HCT116 (cell line): ENCODE measurements at regions not wholly inside any gene's neighbourhood (a gene's known extent, or its start where the extent isn't known, plus 50 kb on each side); places are given as distances from the start of the nearest gene placed in this dataset.

Experiments
- ATAC-seq: fragments of 200-7000 bp; cut with Tn5 transposase; 2 replicates; pipeline ENCODE4 v1.9.1; 2020; ENCODE audit warnings: mild to moderate bottlenecking, moderate library complexity
- BruUV-seq: library from RNA; stranded (reverse); fragments of 400-500 nt; replicated peaks from 2 replicates; lab custom pipeline; 2021; lab: Mats Ljungman, UMichigan
- CTCF ChIA-PET: fragments of 300-600 bp; sonication (Branson Sonifier 250); formaldehyde crosslinking; loops from one replicate; lab custom pipeline; 2021; ENCODE audit warnings: antibody characterized with exemption; lab: Charles Lee
- POLR2A ChIA-PET: fragments of 300-600, 350-600 bp; sonication (Branson Sonifier 250); formaldehyde crosslinking; loops from one replicate; lab custom pipeline; 2021; ENCODE audit warnings: antibody characterized with exemption; lab: Charles Lee
- RAD21 ChIA-PET, 2 experiments: fragments of 300-600 bp; sonication (Branson Sonifier 250); formaldehyde crosslinking; loops; one replicate each; lab custom pipeline; 2023; ENCODE audit warnings: low total read pairs in 2 of 2; ENCODE audit not compliant: uncharacterized antibody in 2 of 2, unreplicated experiment in 2 of 2, low non-redundant PET in 1 of 2; lab: Charles Lee
- DNase-seq: peaks from one replicate; pipeline ENCODE4 v3.0.0-alpha.2; 2010; ENCODE audit warnings: low read depth, low spot score
- H2AFZ ChIP-seq: fragments of 200-600 bp; shearing (Covaris generic), sonication (generic); 2 replicates; pipeline ENCODE4 v1.6.1; 2017; ENCODE audit warnings: low read depth, mixed run types, mixed read lengths, antibody characterized with exemption, low read length; ENCODE audit not compliant: poor library complexity, severe bottlenecking
- H3K27ac ChIP-seq: 2 replicates; pipeline ENCODE4 v1.5.1; 2012; ENCODE audit warnings: low read depth, low read length
- H3K27me3 ChIP-seq: fragments of 200-600 bp; sonication (generic); 2 replicates; pipeline ENCODE4 v1.6.1; 2016; ENCODE audit warnings: mixed run types, low read length, mixed read lengths; ENCODE audit not compliant: insufficient read depth
- H3K36me3 ChIP-seq, 2 experiments: fragments of 200-500 bp in 1 of 2; fragments of 200-600 bp in 1 of 2; sonication (Bioruptor generic) in 1 of 2; sonication (generic) in 1 of 2; 2 replicates each; pipeline versions ENCODE4 v1.5.1 to v1.6.1; 2014 to 2016; ENCODE audit warnings: low read length in 2 of 2, inconsistent platforms in 1 of 2, mixed read lengths in 1 of 2, mixed run types in 1 of 2; ENCODE audit not compliant: insufficient read depth in 2 of 2, control insufficient read depth in 1 of 2
- H3K4me1 ChIP-seq, 2 experiments: fragments of 200-600 bp in 1 of 2; sonication (generic) in 1 of 2; 2 replicates each; pipeline versions ENCODE4 v1.5.1 to v1.6.1; 2012 to 2017; ENCODE audit warnings: low read length in 2 of 2, inconsistent platforms in 1 of 2, mild to moderate bottlenecking in 1 of 2, mixed read lengths in 1 of 2, mixed run types in 1 of 2, moderate library complexity in 1 of 2; ENCODE audit not compliant: insufficient read depth in 2 of 2, control insufficient read depth in 1 of 2
- H3K4me2 ChIP-seq: fragments of 200-600 bp; sonication (generic); 2 replicates; pipeline ENCODE4 v1.6.1; 2017; ENCODE audit warnings: mixed run types, low read length, mixed read lengths
- H3K4me3 ChIP-seq, 2 experiments: fragments of 200-600 bp in 1 of 2; sonication (generic) in 1 of 2; replicated peaks in 1 of 2; 2 replicates each; pipeline ENCODE4 v1.5.1; 2011 to 2016; ENCODE audit warnings: low read length in 2 of 2, control low read depth in 1 of 2, low read depth in 1 of 2, mild to moderate bottlenecking in 1 of 2, mixed read lengths in 1 of 2, mixed run types in 1 of 2
- H3K79me2 ChIP-seq: fragments of 200-600 bp; sonication (generic); 2 replicates; pipeline ENCODE4 v1.6.1; 2017; ENCODE audit warnings: mild to moderate bottlenecking, mixed run types, low read length, moderate library complexity, mixed read lengths; ENCODE audit not compliant: insufficient read depth
- H3K9ac ChIP-seq: fragments of 200-600 bp; sonication (generic); 2 replicates; pipeline ENCODE4 v1.6.1; 2016; ENCODE audit warnings: low read length, mixed read lengths
- H3K9me2 ChIP-seq: fragments of 200-600 bp; sonication (generic), shearing (Covaris generic); 2 replicates; pipeline ENCODE4 v1.6.1; 2017; ENCODE audit warnings: mixed run types, mild to moderate bottlenecking, moderate library complexity; ENCODE audit not compliant: insufficient read depth
- H3K9me3 ChIP-seq, 2 experiments: fragments of 200-500 bp in 1 of 2; fragments of 200-600 bp in 1 of 2; sonication (Bioruptor generic) in 1 of 2; sonication (generic) in 1 of 2; 2 replicates each; pipeline ENCODE4 v1.6.1; 2014 to 2017; ENCODE audit warnings: low read length in 2 of 2, mixed read lengths in 2 of 2, inconsistent platforms in 1 of 2, low read depth in 1 of 2, mild to moderate bottlenecking in 1 of 2, mixed run types in 1 of 2, moderate library complexity in 1 of 2; ENCODE audit not compliant: control insufficient read depth in 1 of 2, insufficient read depth in 1 of 2
- H4K20me1 ChIP-seq: fragments of 200-600 bp; sonication (generic), shearing (Covaris generic); 2 replicates; pipeline ENCODE4 v1.6.1; 2017; ENCODE audit warnings: mixed run types, mild to moderate bottlenecking, moderate library complexity; ENCODE audit not compliant: insufficient read depth
- CBX3 ChIP-seq: IDR thresholded peaks from 2 replicates; pipeline ENCODE4 v1.6.1; 2012; ENCODE audit warnings: low read depth
- CEBPB ChIP-seq: IDR thresholded peaks from 2 replicates; pipeline ENCODE4 v1.6.1; 2012; ENCODE audit warnings: low read depth
- CTCF ChIP-seq, 3 experiments: fragments of 200-600 bp in 1 of 3; sonication (generic) in 1 of 3; IDR thresholded peaks in 2 of 3; conservative IDR thresholded peaks in 1 of 3; 2 replicates each; pipeline ENCODE4 v1.5.1; 2012 to 2017; ENCODE audit warnings: low read depth in 2 of 3, low read length in 2 of 3, antibody characterized with exemption in 1 of 3, borderline replicate concordance in 1 of 3, control low read depth in 1 of 3, mild to moderate bottlenecking in 1 of 3, mixed read lengths in 1 of 3, mixed run types in 1 of 3, moderate library complexity in 1 of 3; ENCODE audit not compliant: insufficient read depth in 1 of 3
- ELF1 ChIP-seq: IDR thresholded peaks from 2 replicates; pipeline ENCODE4 v1.6.1; 2012; ENCODE audit warnings: low read depth, borderline replicate concordance
- EZH2 ChIP-seq: fragments of 200-600 bp; sonication (generic); IDR thresholded peaks from 2 replicates; pipeline ENCODE4 v1.6.1; 2017; ENCODE audit warnings: antibody characterized with exemption, mixed run types
- EZH2phosphoT487 ChIP-seq: fragments of 200-600 bp; IDR thresholded peaks from 2 replicates; pipeline ENCODE4 v1.6.1; 2018; ENCODE audit warnings: antibody characterized with exemption, borderline replicate concordance
- FOSL1 ChIP-seq: IDR thresholded peaks from 2 replicates; pipeline ENCODE4 v1.6.1; 2012; ENCODE audit warnings: low read depth
- JUND ChIP-seq: IDR thresholded peaks from 2 replicates; pipeline ENCODE4 v1.6.1; 2012
- MAX ChIP-seq: IDR thresholded peaks from 2 replicates; pipeline ENCODE4 v1.6.1; 2012
- POLR2A ChIP-seq: IDR thresholded peaks from 2 replicates; pipeline ENCODE4 v1.7.0; 2011; ENCODE audit warnings: borderline replicate concordance; ENCODE audit not compliant: insufficient read depth, insufficient read length; ENCODE audit errors: extremely low read depth
- POLR2AphosphoS5 ChIP-seq: IDR thresholded peaks from 2 replicates; pipeline ENCODE4 v1.6.1; 2011; ENCODE audit warnings: mild to moderate bottlenecking, low read depth, low read length, moderate library complexity
- REST ChIP-seq: IDR thresholded peaks from 2 replicates; pipeline ENCODE4 v1.6.1; 2012; ENCODE audit warnings: low read depth
- SIN3A ChIP-seq: IDR thresholded peaks from 2 replicates; pipeline ENCODE4 v1.6.1; 2012; ENCODE audit warnings: low read depth
- YY1 ChIP-seq: IDR thresholded peaks from 2 replicates; pipeline ENCODE4 v1.6.1; 2011; ENCODE audit warnings: low read length, low read depth, moderate library complexity, mild to moderate bottlenecking; ENCODE audit not compliant: insufficient replicate concordance; ENCODE audit errors: extremely low read depth
- ZBTB33 ChIP-seq: IDR thresholded peaks from 2 replicates; pipeline ENCODE4 v1.6.1; 2011; ENCODE audit warnings: mild to moderate bottlenecking, low read length, moderate library complexity; ENCODE audit not compliant: insufficient replicate concordance; ENCODE audit errors: extremely low read depth
- ZFX ChIP-seq: fragments of 450-650 bp; IDR thresholded peaks from 2 replicates; pipeline ENCODE4 v1.6.1; 2017
- intact Hi-C: fragments of 100-400 bp; cut with micrococcal nuclease; formaldehyde crosslinking; loops from 2 replicates; pipeline ENCODE4 v1.10.0; 2022

GRCh38 chrY:7979770-7980169, 1068.2 kb upstream of the AMELY start (continued):
- TF ChIP-seq CTCF (IDR thresholded peaks at IDR 0.05 in 2 of 3, conservative IDR thresholded peaks at IDR 0.05 in 1 of 3; ENCODE audit: borderline replicate concordance in 1 of 3, insufficient read depth in 1 of 3, low read depth in 2 of 3, low read length in 2 of 3) (no peak), SIN3A (no peak), JUND (no peak)

- Histone ChIP-seq H3K4me2 (no peak overlapping the region), H3K27me3 (no peaks in the 10 kb centered on the region), H3K36me3 (no peaks in the 10 kb centered on the region), H3K79me2 (no peaks in the 10 kb centered on the region), H3K4me1 (no peaks in the 10 kb centered on the region), H3K9me2 (no peaks in the 10 kb centered on the region), H3K9me3 (no peaks in the 10 kb centered on the region), H3K4me3 (no peak overlapping the region), H2AFZ (no peak overlapping the region), H3K9ac (no peak overlapping the region), H3K27ac (no peak overlapping the region), H4K20me1 (no peaks in the 10 kb centered on the region)
- POLR2A ChIA-PET = no interaction called here
- CTCF ChIA-PET = no interaction called here
- no peak for ATAC-seq
- no peak for DNase-seq
- intact Hi-C loops = no loop called here
- RAD21 ChIA-PET = no interaction called here
- no TSS peak for BruUV-seq
- TF ChIP-seq POLR2AphosphoS5 = no peak
- no peak for TF ChIP-seq CBX3
- TF ChIP-seq YY1 = no peak
- TF ChIP-seq CTCF (IDR thresholded peaks at IDR 0.05 in 2 of 3, conservative IDR thresholded peaks at IDR 0.05 in 1 of 3; ENCODE audit: borderline replicate concordance in 1 of 3, insufficient read depth in 1 of 3, low read depth in 2 of 3, low read length in 2 of 3) = no peak
- TF ChIP-seq FOSL1 = no peak
- TF ChIP-seq MAX = no peak
- no peak for TF ChIP-seq CEBPB
- no peak for TF ChIP-seq SIN3A
- no peak for TF ChIP-seq ZFX
- TF ChIP-seq JUND = no peak
- TF ChIP-seq EZH2 = no peak
- no peak for TF ChIP-seq EZH2phosphoT487
- TF ChIP-seq ZBTB33 = no peak
- no peak for TF ChIP-seq ELF1
- no peak for TF ChIP-seq POLR2A
- TF ChIP-seq REST = no peak
Observed at GRCh38 chrY:7977301-7977700, 1065.7 kb upstream of the AMELY start.
